SK-N-SH (cell line): ENCODE measurements at regions not wholly inside any gene's neighbourhood (a gene's known extent, or its start where the extent isn't known, plus 50 kb on each side); places are given as distances from the start of the nearest gene placed in this dataset.

ENCODE experiments used
- CTCF ChIP-seq: fragments of 200-600 bp; sonication (generic); IDR thresholded peaks from 2 replicates; pipeline ENCODE4 v1.6.1; 2017; ENCODE audit warnings: antibody characterized with exemption, mild to moderate bottlenecking, moderate library complexity
- GABPA ChIP-seq: IDR thresholded peaks from 2 replicates; pipeline ENCODE4 v1.4.0; 2012; ENCODE audit warnings: low read depth, mild to moderate bottlenecking
- MXI1 ChIP-seq: IDR thresholded peaks from 2 replicates; pipeline ENCODE4 v1.6.1; 2012; ENCODE audit warnings: mild to moderate bottlenecking, low read depth, low read length, improper control_type of control experiment
- NFIC ChIP-seq: IDR thresholded peaks from 2 replicates; pipeline ENCODE4 v1.4.0; 2012; ENCODE audit warnings: borderline replicate concordance
- NRF1 ChIP-seq: IDR thresholded peaks from 2 replicates; pipeline ENCODE4 v1.6.1; 2012; ENCODE audit warnings: low read depth, mild to moderate bottlenecking, low read length
- POLR2AphosphoS5 ChIP-seq: IDR thresholded peaks from 2 replicates; pipeline ENCODE4 v1.6.1; 2012; ENCODE audit warnings: low read depth, low read length
- REST ChIP-seq: IDR thresholded peaks from 2 replicates; pipeline ENCODE4 v1.6.1; 2012; ENCODE audit warnings: mild to moderate bottlenecking, low read depth, low read length, moderate library complexity
- RFX5 ChIP-seq: IDR thresholded peaks from 2 replicates; pipeline ENCODE4 v1.6.1; 2012; ENCODE audit warnings: mild to moderate bottlenecking, improper control_type of control experiment, low read length
- SMC3 ChIP-seq: IDR thresholded peaks from 2 replicates; pipeline ENCODE4 v1.6.1; 2012; ENCODE audit warnings: low read depth, low read length, improper control_type of control experiment
- TCF12 ChIP-seq: IDR thresholded peaks from 2 replicates; pipeline ENCODE4 v1.4.0; 2012
- USF1 ChIP-seq: IDR thresholded peaks from 2 replicates; pipeline ENCODE4 v1.4.0; 2012; ENCODE audit warnings: low read depth, borderline replicate concordance
- YY1 ChIP-seq: IDR thresholded peaks from 2 replicates; pipeline ENCODE4 v1.4.0; 2012; ENCODE audit warnings: low read depth, mild to moderate bottlenecking
- ZBTB33 ChIP-seq: IDR thresholded peaks from 2 replicates; pipeline ENCODE4 v1.4.0; 2012; ENCODE audit warnings: low read depth, borderline replicate concordance

GRCh38 chr13:34307607-34308006 is 489.7 kb downstream of the RFC3 start:
- TF ChIP-seq ZBTB33 = no peak
- no peak for TF ChIP-seq MXI1
- TF ChIP-seq NRF1 = no peak
- no peak for TF ChIP-seq REST
- TF ChIP-seq CTCF = no peak
- no peak for TF ChIP-seq RFX5
- no peak for TF ChIP-seq YY1
- TF ChIP-seq USF1 = no peak
- TF ChIP-seq TCF12 = no peak
- no peak for TF ChIP-seq NFIC
- no peak for TF ChIP-seq SMC3
- TF ChIP-seq POLR2AphosphoS5 = no peak
- TF ChIP-seq GABPA = no peak
